DMS153 treated with DMSO at 0.1 percent for 48 hours (cell line): ENCODE measurements at regions not wholly inside any gene's neighbourhood (a gene's known extent, or its start where the extent isn't known, plus 50 kb on each side); places are given as distances from the start of the nearest gene placed in this dataset.

ENCODE experiments used
- DNase-seq: peaks from one replicate; lab custom pipeline; 2025; ENCODE audit not compliant: unreplicated experiment; lab: John Stamatoyannopoulos, UW

- no peak for DNase-seq
These were observed 479.9 kb upstream of the NOVA1 start for GRCh38 chr14:27077710-27078109.

DNA sequence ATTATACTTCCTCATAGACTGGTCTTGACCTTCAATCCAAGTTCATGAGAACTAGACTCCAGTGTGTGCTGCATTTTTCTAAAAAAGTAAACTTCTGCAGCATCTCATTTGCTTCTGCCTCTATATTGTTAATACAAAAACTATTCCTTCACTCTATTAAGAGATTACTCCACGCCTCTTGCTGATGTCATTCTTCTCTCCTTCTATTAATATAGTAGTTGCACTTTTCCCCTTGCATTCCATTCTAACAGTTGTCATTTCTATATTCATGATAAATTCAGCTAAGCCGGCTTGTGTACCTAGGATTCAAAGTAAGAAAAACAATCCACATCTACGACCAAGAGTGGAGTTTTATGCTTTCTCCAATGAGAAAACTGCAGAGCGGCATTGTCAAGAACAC lies 480.4 kb upstream of the NOVA1 start:
- no peak for DNase-seq

- DNase-seq: no peak
These were observed 481.9 kb upstream of the NOVA1 start for GRCh38 chr14:27079716-27080115.

DNA sequence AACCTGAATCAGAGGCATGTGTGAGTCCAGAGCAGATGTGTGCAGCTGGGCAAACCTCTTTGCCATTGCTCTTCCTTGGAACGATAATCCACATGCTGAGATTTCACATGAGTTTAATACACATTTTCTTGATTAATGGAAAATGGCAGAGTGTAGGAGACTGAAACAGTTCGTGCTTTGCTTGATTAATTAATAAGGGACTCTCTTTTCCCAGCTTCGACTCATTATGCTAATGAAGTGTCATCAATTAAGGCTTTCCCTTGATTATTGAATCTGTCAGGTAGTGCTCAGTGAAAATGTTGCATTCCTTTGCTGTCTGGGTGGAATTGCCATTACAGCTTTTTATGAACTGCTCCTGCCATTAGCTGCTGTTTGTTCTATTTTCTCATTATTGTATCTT lies 487.7 kb upstream of the NOVA1 start:
- DNase-seq: no peak

DNA sequence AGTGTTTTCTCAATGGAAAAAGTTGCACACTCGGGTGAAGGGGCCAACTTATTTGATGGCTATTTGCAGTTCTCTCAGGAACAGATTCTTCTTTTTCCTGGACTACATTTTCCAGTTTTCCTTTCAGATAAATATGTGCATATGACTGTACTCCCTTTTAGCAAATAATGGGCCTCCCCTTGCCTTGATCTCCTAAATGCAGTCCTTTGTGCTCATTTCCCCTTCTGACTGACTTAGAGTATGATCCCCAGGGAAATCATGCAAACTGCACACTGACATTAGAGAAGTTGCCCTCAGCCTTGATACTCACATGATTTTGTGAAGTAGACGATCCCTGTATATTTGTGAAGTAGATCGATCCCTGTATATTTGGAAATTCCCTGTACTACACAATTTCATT lies 492.9 kb upstream of the NOVA1 start:
- no peak for DNase-seq

DNA sequence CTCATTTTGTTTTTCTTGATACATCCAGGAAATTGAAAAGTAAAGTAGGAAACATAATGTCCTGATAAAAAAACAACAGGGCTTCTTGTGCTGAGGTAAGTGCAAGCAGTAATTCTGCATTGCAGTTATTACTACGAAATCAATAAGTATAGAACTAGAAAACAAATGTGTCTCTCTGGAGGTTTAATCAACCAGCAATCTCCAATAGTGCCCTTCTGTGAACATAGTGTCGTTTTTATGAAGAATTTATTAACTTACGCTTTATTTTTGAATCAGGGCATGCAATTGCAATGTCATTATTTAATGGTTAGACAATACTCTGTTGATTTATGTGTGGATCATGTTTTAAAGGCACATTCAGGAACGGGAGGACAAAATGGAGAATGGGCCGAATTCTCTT lies 494.1 kb upstream of the NOVA1 start:
- DNase-seq: no peak

- no peak for DNase-seq
These were observed 498.3 kb upstream of the NOVA1 start for GRCh38 chr14:27096091-27096490.

- DNase-seq: no peak
These were observed 500.6 kb upstream of the NOVA1 start for GRCh38 chr14:27098451-27098850.

- DNase-seq: no peak
These were observed 516.3 kb upstream of the NOVA1 start for GRCh38 chr14:27114180-27114579.

- no peak for DNase-seq
These were observed 525.3 kb upstream of the NOVA1 start for GRCh38 chr14:27123162-27123561.

GRCh38 chr14:27127838-27128237 lies 530.0 kb upstream of the NOVA1 start:
- no peak for DNase-seq

DNA sequence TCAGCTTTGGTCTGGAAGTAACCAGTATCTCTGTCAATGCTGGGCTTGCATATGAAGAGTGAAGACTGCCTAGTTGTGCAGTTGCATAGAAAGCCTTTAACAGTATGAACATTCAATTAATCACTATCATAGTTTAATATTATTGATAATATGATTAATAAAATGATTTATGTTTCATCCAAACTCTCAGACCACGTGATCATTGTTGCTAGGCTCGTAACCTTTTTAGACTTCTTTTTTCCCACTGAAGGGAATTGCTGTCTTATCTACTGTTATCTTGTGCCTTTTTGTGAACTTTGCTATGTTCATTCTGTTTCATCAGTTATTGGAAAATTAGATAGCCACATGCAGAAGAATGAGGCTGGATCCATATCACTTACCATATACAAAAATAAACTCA lies 536.4 kb upstream of the NOVA1 start:
- no peak for DNase-seq

- no peak for DNase-seq
These were observed 547.3 kb upstream of the NOVA1 start for GRCh38 chr14:27145170-27145569.

DNA sequence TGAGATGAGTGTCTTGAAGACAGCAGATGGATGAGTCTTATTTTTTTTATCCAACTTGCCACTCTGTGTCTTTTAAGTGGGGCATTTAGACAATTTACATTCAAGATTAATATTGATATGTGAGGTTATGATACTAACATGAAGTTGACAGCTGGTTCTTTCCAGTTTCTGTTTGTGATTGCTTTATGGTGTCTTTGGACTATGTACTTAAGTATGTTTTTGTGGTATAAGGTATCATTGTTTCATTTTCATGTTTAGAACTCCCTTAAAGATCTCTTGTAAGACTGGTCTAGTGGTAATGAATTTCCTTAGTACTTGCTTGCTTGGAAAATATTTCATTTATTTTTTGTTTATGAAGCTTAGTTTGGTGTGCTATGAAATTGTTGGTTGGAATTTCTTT lies 550.3 kb upstream of the NOVA1 start:
- DNase-seq: no peak

GRCh38 chr14:27164139-27164538 lies 566.3 kb upstream of the NOVA1 start:
- no peak for DNase-seq

GRCh38 chr14:27175489-27175888 lies 577.7 kb upstream of the NOVA1 start:
- DNase-seq: no peak

GRCh38 chr14:27181333-27181732 lies 583.5 kb upstream of the NOVA1 start:
- DNase-seq: no peak

DNA sequence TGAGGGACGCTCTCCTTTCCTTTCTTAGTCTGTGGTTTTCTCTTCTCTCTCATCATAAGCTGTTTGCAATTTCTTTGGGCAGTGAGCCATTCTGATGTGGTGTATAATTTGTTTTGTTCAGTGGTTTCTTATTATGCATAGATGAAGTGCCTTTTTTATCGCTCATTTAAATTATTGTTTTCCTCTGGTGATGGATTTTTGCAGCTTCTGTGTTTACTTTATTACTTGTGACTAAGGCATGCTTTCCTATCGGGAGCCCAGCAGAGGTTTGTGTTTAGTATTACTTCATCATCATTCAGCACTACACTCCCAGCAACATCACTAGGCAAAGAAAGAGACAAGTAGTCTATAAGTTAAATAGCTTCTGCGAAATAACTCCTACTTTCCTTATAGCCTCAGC lies 586.6 kb upstream of the NOVA1 start:
- DNase-seq: no peak

DNA sequence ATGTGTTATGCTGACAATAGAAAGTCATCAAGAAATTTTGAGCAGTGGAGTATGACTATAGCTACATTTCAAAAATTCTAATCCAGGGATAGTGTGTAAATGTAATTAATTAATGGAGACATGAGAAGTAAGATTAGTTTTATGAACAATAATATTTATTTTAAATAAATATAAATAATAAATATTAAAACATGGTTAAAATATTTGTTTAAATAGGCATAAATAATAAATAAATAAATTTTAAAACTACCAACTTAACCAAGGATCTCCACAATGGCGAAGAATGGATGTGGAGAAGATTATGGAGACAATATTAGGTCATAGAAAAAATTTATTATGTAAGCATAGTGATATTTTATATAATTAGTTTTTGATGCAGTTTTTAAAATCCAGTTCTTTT lies 588.2 kb upstream of the NOVA1 start:
- no peak for DNase-seq

- no peak for DNase-seq
These were observed 589.3 kb upstream of the NOVA1 start for GRCh38 chr14:27187136-27187535.

- DNase-seq: no peak
These were observed 592.5 kb upstream of the NOVA1 start for GRCh38 chr14:27190296-27190695.

GRCh38 chr14:27199272-27199671 lies 601.4 kb upstream of the NOVA1 start:
- no peak for DNase-seq

GRCh38 chr14:27205036-27205435 lies 607.2 kb upstream of the NOVA1 start:
- DNase-seq: no peak

DNA sequence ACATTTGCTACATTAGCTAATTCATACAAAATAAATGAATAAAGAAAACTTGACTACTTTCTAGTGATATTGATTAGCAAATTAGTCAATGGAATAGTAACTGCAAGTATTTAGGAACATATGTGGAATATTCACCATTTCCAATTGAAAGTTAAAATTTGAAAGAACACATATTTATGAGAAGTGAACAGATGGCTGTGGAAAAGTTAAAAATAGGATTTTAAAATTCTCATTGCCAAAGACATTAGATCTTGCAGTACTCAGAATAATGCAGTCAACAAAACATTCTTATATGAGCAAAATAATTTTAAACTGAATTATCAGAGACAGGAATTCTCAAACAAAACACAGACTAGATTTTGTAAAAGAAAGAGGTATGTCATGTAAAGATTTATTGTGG lies 613.9 kb upstream of the NOVA1 start:
- no peak for DNase-seq
